Transverse colon (tissue), 3 donors: ENCODE measurements at regions not wholly inside any gene's neighbourhood (a gene's known extent, or its start where the extent isn't known, plus 50 kb on each side); places are given as distances from the start of the nearest gene placed in this dataset.

Source experiments
- POLR2A ChIP-seq: fragments of 450-650 bp; IDR thresholded peaks from one replicate; pipeline ENCODE4 v1.6.1; 2016; ENCODE audit warnings: antibody characterized with exemption, mild to moderate bottlenecking, moderate library complexity
- TF ChIP-seq, protein P1 (sequence below), 5 experiments: fragments of 200-600 bp in 3 of 5; fragments of 450-650 bp in 2 of 5; sonication (generic) in 3 of 5; IDR thresholded peaks; 1 replicate in 2 of 5; 2 replicates in 3 of 5; pipeline ENCODE4 v1.5.1; 2016 to 2017; ENCODE audit warnings: antibody characterized with exemption in 5 of 5, inconsistent platforms in 3 of 5, mild to moderate bottlenecking in 2 of 5, moderate library complexity in 1 of 5

DNA sequence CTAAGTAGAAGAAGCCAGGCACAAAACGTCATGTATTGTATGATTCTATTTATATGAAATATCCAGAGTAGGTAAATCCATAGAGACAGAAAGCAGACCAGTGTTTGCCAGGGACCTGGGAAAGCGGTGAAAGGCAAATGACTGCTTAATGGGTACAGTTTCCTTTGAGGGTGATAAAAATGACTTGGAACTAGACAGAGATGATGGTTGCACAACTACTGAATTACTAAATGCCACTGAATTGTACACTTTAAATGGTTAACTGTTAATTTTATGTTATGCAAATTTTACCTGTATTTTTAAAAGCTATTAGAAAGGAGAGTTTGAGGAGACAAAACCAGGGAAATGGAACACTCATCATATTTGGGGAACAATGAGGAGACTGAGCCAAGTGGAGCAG lies 61.8 kb upstream of the USP47 start:
- TF ChIP-seq, protein P1, sequence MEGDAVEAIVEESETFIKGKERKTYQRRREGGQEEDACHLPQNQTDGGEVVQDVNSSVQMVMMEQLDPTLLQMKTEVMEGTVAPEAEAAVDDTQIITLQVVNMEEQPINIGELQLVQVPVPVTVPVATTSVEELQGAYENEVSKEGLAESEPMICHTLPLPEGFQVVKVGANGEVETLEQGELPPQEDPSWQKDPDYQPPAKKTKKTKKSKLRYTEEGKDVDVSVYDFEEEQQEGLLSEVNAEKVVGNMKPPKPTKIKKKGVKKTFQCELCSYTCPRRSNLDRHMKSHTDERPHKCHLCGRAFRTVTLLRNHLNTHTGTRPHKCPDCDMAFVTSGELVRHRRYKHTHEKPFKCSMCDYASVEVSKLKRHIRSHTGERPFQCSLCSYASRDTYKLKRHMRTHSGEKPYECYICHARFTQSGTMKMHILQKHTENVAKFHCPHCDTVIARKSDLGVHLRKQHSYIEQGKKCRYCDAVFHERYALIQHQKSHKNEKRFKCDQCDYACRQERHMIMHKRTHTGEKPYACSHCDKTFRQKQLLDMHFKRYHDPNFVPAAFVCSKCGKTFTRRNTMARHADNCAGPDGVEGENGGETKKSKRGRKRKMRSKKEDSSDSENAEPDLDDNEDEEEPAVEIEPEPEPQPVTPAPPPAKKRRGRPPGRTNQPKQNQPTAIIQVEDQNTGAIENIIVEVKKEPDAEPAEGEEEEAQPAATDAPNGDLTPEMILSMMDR (IDR thresholded peaks at IDR 0.05), result no peak
- TF ChIP-seq POLR2A, result no peak
